GM19463 (cell line): ENCODE measurements at regions not wholly inside any gene's neighbourhood (a gene's known extent, or its start where the extent isn't known, plus 50 kb on each side); places are given as distances from the start of the nearest gene placed in this dataset.

Experiments used
- ATAC-seq: cut with Tn5 transposase; IDR thresholded peaks from one replicate; pipeline ENCODE4 v1.9.1; 2021; ENCODE audit warnings: mild to moderate bottlenecking, moderate library complexity; ENCODE audit not compliant: unreplicated experiment

- ATAC-seq: no peak
Observed at GRCh38 chr6:88558981-88559380, 392.8 kb upstream of the CNR1 start.

GRCh38 chr6:88556663-88557062 is 390.5 kb upstream of the CNR1 start:
- ATAC-seq: no peak

GRCh38 chr6:88548891-88549505 is 382.9 kb upstream of the CNR1 start:
- ATAC-seq: no peak

- no peak for ATAC-seq
Observed at GRCh38 chr6:88547768-88548167, 381.6 kb upstream of the CNR1 start.

- no peak for ATAC-seq
Observed at GRCh38 chr6:88545991-88546390, 379.8 kb upstream of the CNR1 start.

GRCh38 chr6:88544986-88545612 is 379.0 kb upstream of the CNR1 start:
- ATAC-seq: no peak

GRCh38 chr6:88539295-88539764 is 373.2 kb upstream of the CNR1 start:
- no peak for ATAC-seq

GRCh38 chr6:88538840-88539239 is 372.7 kb upstream of the CNR1 start:
- ATAC-seq: no peak

- no peak for ATAC-seq
Observed at GRCh38 chr6:88538130-88538706, 372.1 kb upstream of the CNR1 start.

- no peak for ATAC-seq
Observed at GRCh38 chr6:88536071-88536625, 370.0 kb upstream of the CNR1 start.

- no peak for ATAC-seq
Observed at GRCh38 chr6:88535306-88535705, 369.2 kb upstream of the CNR1 start.

GRCh38 chr6:88532241-88532860 is 366.2 kb upstream of the CNR1 start:
- ATAC-seq: no peak

- ATAC-seq: no peak
Observed at GRCh38 chr6:88529726-88530125, 363.6 kb upstream of the CNR1 start.

GRCh38 chr6:88520445-88520844 is 354.3 kb upstream of the CNR1 start:
- no peak for ATAC-seq

GRCh38 chr6:88520017-88520338 is 353.8 kb upstream of the CNR1 start:
- ATAC-seq: no peak

- ATAC-seq: no peak
Observed at GRCh38 chr6:88519301-88520016, 353.3 kb upstream of the CNR1 start.

GRCh38 chr6:88517737-88518136 is 351.6 kb upstream of the CNR1 start:
- no peak for ATAC-seq

- no peak for ATAC-seq
Observed at GRCh38 chr6:88513920-88514319, 347.8 kb upstream of the CNR1 start.

GRCh38 chr6:88513471-88513870 is 347.3 kb upstream of the CNR1 start:
- no peak for ATAC-seq

GRCh38 chr6:88512951-88513350 is 346.8 kb upstream of the CNR1 start:
- no peak for ATAC-seq

GRCh38 chr6:88502391-88502790 is 336.2 kb upstream of the CNR1 start:
- no peak for ATAC-seq
